Neuronal stem cell (in vitro differentiated cells): ENCODE measurements at regions not wholly inside any gene's neighbourhood (a gene's known extent, or its start where the extent isn't known, plus 50 kb on each side); places are given as distances from the start of the nearest gene placed in this dataset.

Experiments
- DNase-seq: peaks from one replicate; pipeline ENCODE4 v3.0.0-alpha.2; 2013; ENCODE audit warnings: low spot score
- H2AFZ ChIP-seq: one replicate; pipeline ENCODE4 v1.6.1; 2013; ENCODE audit warnings: mild to moderate bottlenecking, low read length, inconsistent platforms
- H2AK5ac ChIP-seq: 2 replicates; pipeline ENCODE4 v1.6.1; 2013; ENCODE audit warnings: low read depth, mild to moderate bottlenecking, inconsistent platforms, low read length, moderate library complexity, mixed read lengths
- H2BK120ac ChIP-seq: 2 replicates; pipeline ENCODE4 v1.6.1; 2013; ENCODE audit warnings: low read depth, mild to moderate bottlenecking, inconsistent platforms, low read length, moderate library complexity, mixed read lengths
- H2BK12ac ChIP-seq: one replicate; pipeline ENCODE4 v1.6.1; 2013; ENCODE audit warnings: low read length, inconsistent platforms
- H2BK15ac ChIP-seq: 2 replicates; pipeline ENCODE4 v1.6.1; 2013; ENCODE audit warnings: mild to moderate bottlenecking, low read length, inconsistent platforms, mixed read lengths
- H2BK5ac ChIP-seq: one replicate; pipeline ENCODE4 v1.6.1; 2013; ENCODE audit warnings: inconsistent platforms, mild to moderate bottlenecking, low read length, moderate library complexity
- H3K14ac ChIP-seq: one replicate; pipeline ENCODE4 v1.6.1; 2013; ENCODE audit warnings: low read length, inconsistent platforms
- H3K18ac ChIP-seq: 2 replicates; pipeline ENCODE4 v1.6.1; 2013; ENCODE audit warnings: low read length, inconsistent platforms
- H3K23ac ChIP-seq: 2 replicates; pipeline ENCODE4 v1.6.1; 2013; ENCODE audit warnings: low read depth, mild to moderate bottlenecking, mixed read lengths, low read length, inconsistent platforms; ENCODE audit not compliant: poor library complexity
- H3K27ac ChIP-seq: replicated peaks from 3 replicates; pipeline ENCODE4 v1.5.1; 2013; ENCODE audit warnings: low read length, inconsistent platforms
- H3K27me3 ChIP-seq, 3 experiments: 2 replicates each; pipeline ENCODE4 v1.6.1; 2013; ENCODE audit warnings: low read length in 3 of 3, mild to moderate bottlenecking in 2 of 3, inconsistent platforms in 1 of 3, low read depth in 1 of 3, mixed read lengths in 1 of 3, moderate library complexity in 1 of 3; ENCODE audit not compliant: control insufficient read depth in 3 of 3, insufficient read depth in 3 of 3
- H3K36me3 ChIP-seq, 2 donors: replicated peaks in 1 of 2; 2 replicates each; pipeline ENCODE4 v1.6.1; 2013; ENCODE audit warnings: low read length in 2 of 2; ENCODE audit not compliant: control insufficient read depth in 2 of 2, insufficient read depth in 2 of 2
- H3K4ac ChIP-seq: 2 replicates; pipeline ENCODE4 v1.6.1; 2013; ENCODE audit warnings: inconsistent platforms, mild to moderate bottlenecking, low read length, moderate library complexity
- H3K4me1 ChIP-seq, 2 donors: 1 replicate in 1 of 2; 2 replicates in 1 of 2; pipeline ENCODE4 v1.6.1; 2013; ENCODE audit warnings: low read length in 2 of 2, low read depth in 1 of 2; ENCODE audit not compliant: control insufficient read depth in 2 of 2, insufficient read depth in 1 of 2
- H3K4me2 ChIP-seq: one replicate; pipeline ENCODE4 v1.6.1; 2013; ENCODE audit warnings: mild to moderate bottlenecking, low read length, inconsistent platforms; ENCODE audit not compliant: insufficient read depth, poor library complexity, severe bottlenecking
- H3K4me3 ChIP-seq, 2 donors: 2 replicates each; pipeline ENCODE4 v1.5.1; 2013; ENCODE audit warnings: low read length in 2 of 2, mild to moderate bottlenecking in 2 of 2, inconsistent platforms in 1 of 2, moderate library complexity in 1 of 2
- H3K79me1 ChIP-seq: one replicate; pipeline ENCODE4 v1.6.1; 2013; ENCODE audit warnings: low read depth, mild to moderate bottlenecking, inconsistent platforms, low read length, moderate library complexity
- H3K9ac ChIP-seq: one replicate; pipeline ENCODE4 v1.6.1; 2013; ENCODE audit warnings: mild to moderate bottlenecking, low read depth, low read length, inconsistent platforms; ENCODE audit not compliant: poor library complexity
- H3K9me3 ChIP-seq, 2 donors: replicated peaks in 1 of 2; 2 replicates each; pipeline versions ENCODE3 to v1.6.1; 2013; ENCODE audit warnings: low read length in 2 of 2, mild to moderate bottlenecking in 2 of 2, inconsistent platforms in 1 of 2, low read depth in 1 of 2, mixed read lengths in 1 of 2, moderate library complexity in 1 of 2; ENCODE audit not compliant: control insufficient read depth in 2 of 2, insufficient read depth in 1 of 2
- H4K8ac ChIP-seq: one replicate; pipeline ENCODE4 v1.6.1; 2013; ENCODE audit warnings: low read depth, mild to moderate bottlenecking, inconsistent platforms, low read length, moderate library complexity
- H4K91ac ChIP-seq: one replicate; pipeline ENCODE4 v1.6.1; 2013; ENCODE audit warnings: low read length, low read depth, mild to moderate bottlenecking, inconsistent platforms; ENCODE audit not compliant: poor library complexity
- WGBS, 2 donors: extraction: QIAGEN DNeasy Blood & Tissue Kit; methylation state at CpG; one replicate each; pipeline ENCODE4 v1.1.7; 2013; ENCODE audit warnings: missing lambda C conversion rate in 2 of 2, mixed read lengths in 1 of 2; ENCODE audit not compliant: insufficient read length in 2 of 2, insufficient replicate concordance in 1 of 2; ENCODE audit errors: extremely low coverage in 2 of 2; 5-methylcytosine and 5-hydroxymethylcytosine counted together

DNA sequence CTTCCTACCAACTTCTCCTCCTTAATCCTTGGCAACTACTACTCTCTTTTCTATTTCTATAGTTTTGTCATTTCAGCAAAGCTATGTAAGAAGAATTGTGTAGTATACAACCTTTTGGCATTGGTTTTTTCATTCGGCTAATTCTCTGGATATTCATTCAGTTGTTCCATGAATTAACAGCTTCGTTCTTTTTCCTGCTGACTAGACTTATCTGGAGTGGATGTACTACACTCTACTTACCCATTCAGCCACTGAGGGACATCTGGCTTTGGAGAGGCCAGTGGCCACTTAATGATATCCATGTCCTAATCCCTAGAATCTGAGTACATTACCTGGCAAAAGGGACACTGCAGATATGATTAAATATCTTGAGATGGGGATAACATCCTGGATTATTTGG is 623.9 kb downstream of the DOK5 start:
- Histone ChIP-seq H2AK5ac (no peak overlapping the region), H3K27ac (no peak overlapping the region), H2BK12ac (no peak overlapping the region), H4K91ac (no peak overlapping the region), H3K79me1 (no peaks in the 10 kb centered on the region), H3K4me2 (no peak overlapping the region), H2BK5ac (no peak overlapping the region), H2BK15ac (no peak overlapping the region), H3K4me3 (no peak overlapping the region), H3K36me3 (no peaks in the 10 kb centered on the region), H3K4ac (no peak overlapping the region), H3K23ac (no peak overlapping the region), H2BK120ac (no peak overlapping the region), H3K27me3 (no peaks in the 10 kb centered on the region), H4K8ac (no peak overlapping the region), H3K9me3 (no peaks in the 10 kb centered on the region), H3K4me1 (peaks cover 0 to 2% of the 10 kb centered on the region in 2 donors), H3K9ac (no peak overlapping the region), H2AFZ (no peak overlapping the region), H3K14ac (no peak overlapping the region), H3K18ac (no peak overlapping the region)
- no CpG with 5 or more reads among the region's 2 CpGs for WGBS, 2 donors
- no peak for DNase-seq

DNA sequence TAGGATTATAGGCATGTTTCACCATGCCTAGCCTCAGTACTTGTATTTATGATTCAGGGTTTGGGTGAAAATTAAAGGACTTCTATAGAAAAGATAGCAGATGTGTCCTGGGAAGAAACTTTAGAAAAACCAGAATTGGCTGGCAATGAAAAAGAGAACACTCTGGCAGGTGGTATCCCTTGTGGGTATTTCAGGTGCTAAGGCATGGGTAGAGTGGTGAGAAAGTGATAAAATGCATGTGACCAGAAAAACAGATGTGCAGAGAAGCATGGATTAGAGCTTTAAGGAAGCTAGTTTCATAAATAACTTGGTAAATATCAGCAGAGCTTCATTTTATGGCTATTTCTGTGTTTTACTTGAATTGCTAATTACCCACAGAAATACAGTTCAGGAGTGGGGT is 622.2 kb downstream of the DOK5 start:
- Histone ChIP-seq H3K27ac (no peak overlapping the region), H2BK12ac (no peak overlapping the region), H2BK15ac (no peak overlapping the region), H3K4ac (no peak overlapping the region), H2BK120ac (no peak overlapping the region), H2BK5ac (no peak overlapping the region), H3K36me3 (no peaks in the 10 kb centered on the region), H3K23ac (no peak overlapping the region), H3K9me3 (no peaks in the 10 kb centered on the region), H4K8ac (no peak overlapping the region), H3K79me1 (no peaks in the 10 kb centered on the region), H3K27me3 (no peaks in the 10 kb centered on the region), H2AK5ac (no peak overlapping the region), H3K18ac (no peak overlapping the region), H3K9ac (no peak overlapping the region), H2AFZ (no peak overlapping the region), H3K4me3 (no peak overlapping the region), H4K91ac (no peak overlapping the region), H3K14ac (no peak overlapping the region), H3K4me2 (no peak overlapping the region), H3K4me1 (peaks cover 0 to 2% of the 10 kb centered on the region in 2 donors)
- DNase-seq: no peak

DNA sequence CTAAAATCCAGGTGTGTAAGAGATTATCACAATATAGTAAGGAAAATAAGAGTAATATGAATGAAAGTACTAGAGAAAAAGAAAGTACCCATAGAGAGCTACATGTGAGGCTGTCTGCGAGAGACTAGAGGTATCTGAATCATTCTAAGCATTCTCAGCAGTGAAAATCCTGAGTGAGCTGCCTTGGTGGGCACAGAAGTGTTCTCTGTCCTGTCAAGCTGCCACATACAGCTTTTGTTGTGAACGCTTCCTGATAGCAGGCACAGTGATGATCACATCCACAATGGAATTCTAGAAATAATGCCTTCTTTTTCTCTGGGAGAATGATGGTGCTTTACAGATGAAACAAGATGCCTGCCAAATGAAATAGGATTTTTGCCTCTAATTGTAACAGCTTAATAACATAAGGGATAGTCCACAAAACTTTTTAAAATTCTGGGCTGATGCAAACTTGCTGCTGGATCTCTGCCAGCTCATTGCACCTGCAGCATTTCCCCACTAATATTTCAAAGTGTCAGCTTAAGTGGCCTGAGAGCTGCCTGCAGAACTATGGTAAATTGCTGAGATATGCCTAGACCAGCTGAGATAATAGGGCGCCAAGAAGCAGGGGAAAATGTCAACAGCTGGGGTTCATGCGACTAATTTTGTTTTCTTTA is 620.5 kb downstream of the DOK5 start:
- DNase-seq: no peak
- H3K4ac ChIP-seq: no peak overlapping the region
- H2BK12ac ChIP-seq: no peak overlapping the region
- no peak overlapping the region for H2BK15ac ChIP-seq
- no peak overlapping the region for H4K91ac ChIP-seq
- no peak overlapping the region for H2BK5ac ChIP-seq
- no peak overlapping the region for H3K23ac ChIP-seq
- H3K27me3 ChIP-seq: no peaks in the 10 kb centered on the region
- H3K4me2 ChIP-seq: no peak overlapping the region
- H2AK5ac ChIP-seq: no peak overlapping the region
- no peak overlapping the region for H3K4me3 ChIP-seq
- no peaks in the 10 kb centered on the region for H3K9me3 ChIP-seq
- no peaks in the 10 kb centered on the region for H3K79me1 ChIP-seq
- no peak overlapping the region for H3K14ac ChIP-seq
- H3K4me1 ChIP-seq: peaks cover 0 to 2% of the 10 kb centered on the region in 2 donors
- no peak overlapping the region for H3K27ac ChIP-seq
- H4K8ac ChIP-seq: no peak overlapping the region
- no peaks in the 10 kb centered on the region for H3K36me3 ChIP-seq
- H2BK120ac ChIP-seq: no peak overlapping the region
- no peak overlapping the region for H2AFZ ChIP-seq
- H3K9ac ChIP-seq: no peak overlapping the region
- no peak overlapping the region for H3K18ac ChIP-seq
- WGBS, 2 donors: no CpG with 5 or more reads among the region's 4 CpGs

DNA sequence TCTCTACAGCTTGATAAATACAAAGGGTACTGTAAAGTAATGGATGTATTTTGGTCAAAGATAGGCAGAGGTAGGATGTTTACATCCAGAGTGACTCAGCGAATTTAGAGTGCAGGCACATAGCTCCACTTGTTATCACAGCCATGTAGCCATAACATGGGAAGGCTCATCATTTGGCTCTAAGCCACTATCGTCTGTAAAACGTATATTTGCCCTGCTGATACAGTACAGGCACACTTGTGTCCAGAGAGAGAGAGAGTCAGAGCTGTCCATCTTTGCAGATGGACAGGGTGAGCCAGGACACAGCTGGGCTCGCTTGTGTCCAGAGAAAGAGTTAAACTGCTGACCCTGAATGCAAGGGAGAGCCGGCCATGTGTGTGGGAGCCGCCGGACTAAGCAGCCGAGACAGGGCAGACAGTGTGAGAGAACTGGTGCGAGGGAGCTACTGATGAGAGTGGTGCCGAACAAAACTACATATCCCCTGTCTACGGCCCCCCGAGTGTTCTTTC is 619.0 kb downstream of the DOK5 start:
- Histone ChIP-seq H3K4me3 (no peak overlapping the region), H3K9ac (no peak overlapping the region), H2BK15ac (no peak overlapping the region), H2AK5ac (no peak overlapping the region), H3K9me3 (no peaks in the 10 kb centered on the region), H3K79me1 (no peaks in the 10 kb centered on the region), H3K4ac (no peak overlapping the region), H3K4me2 (no peak overlapping the region), H2AFZ (no peak overlapping the region), H3K14ac (no peak overlapping the region), H3K23ac (no peak overlapping the region), H4K91ac (no peak overlapping the region), H2BK120ac (no peak overlapping the region), H3K27me3 (no peaks in the 10 kb centered on the region), H2BK12ac (no peak overlapping the region), H3K36me3 (no peaks in the 10 kb centered on the region), H3K18ac (peak overlapping the region; percentile 33), H2BK5ac (no peak overlapping the region), H4K8ac (no peak overlapping the region), H3K4me1 (peaks cover 0 to 2% of the 10 kb centered on the region in 2 donors), H3K27ac (no peak overlapping the region)
- WGBS, 2 donors: no CpG with 5 or more reads among the region's 12 CpGs
- DNase-seq: no peak
